ENCODE measurements at regions not wholly inside any gene's neighbourhood (a gene's known extent, or its start where the extent isn't known, plus 50 kb on each side); places are given as distances from the start of the nearest gene placed in this dataset.
"Not testable (repeated sequence)": the region's sequence is repeated elsewhere in the genome, so short reads cannot be mapped to it uniquely, and the experiment has no call there.

- H3K9ac ChIP-seq (replicated peaks in 1 of 4; ENCODE audit: extremely low read depth in 1 of 4, low read depth in 3 of 4, low read length in 3 of 4); H3K79me2 ChIP-seq (ENCODE audit: control insufficient read depth in 1 of 2, insufficient read depth in 2 of 2, low read length in 2 of 2); H3K79me1 ChIP-seq (ENCODE audit: low read depth, low read length); H3K4me2 ChIP-seq (ENCODE audit: insufficient read depth in 1 of 2, low read depth in 2 of 2, low read length in 2 of 2); H3K9me3 ChIP-seq (ENCODE audit: insufficient read depth in 2 of 2, low read depth in 1 of 2, low read length in 1 of 2); H3K18ac ChIP-seq (ENCODE audit: extremely low read depth, low read length); H4K5ac ChIP-seq (ENCODE audit: insufficient read length, low read depth, low read length); H3K4ac ChIP-seq (replicated peaks; ENCODE audit: insufficient read length, low read depth, low read length); H3K4me1 ChIP-seq (replicated peaks in 1 of 4; ENCODE audit: control insufficient read depth in 3 of 4, insufficient read depth in 4 of 4, low read length in 3 of 4); H2AK5ac ChIP-seq (ENCODE audit: low read depth, low read length); H3K56ac ChIP-seq (replicated peaks; ENCODE audit: insufficient read length, low read depth, low read length); H3K14ac ChIP-seq (ENCODE audit: insufficient read length); H3K27me3 ChIP-seq (replicated peaks in 1 of 4; ENCODE audit: control insufficient read depth in 3 of 4, extremely low read depth in 1 of 4, insufficient read depth in 3 of 4, low read length in 3 of 4); H3K23me2 ChIP-seq (ENCODE audit: low read depth, low read length); H3K4me3 ChIP-seq (ENCODE audit: extremely low read depth in 1 of 4, insufficient read depth in 2 of 4, low read depth in 3 of 4, low read length in 4 of 4); H4K20me1 ChIP-seq (replicated peaks in 1 of 2; ENCODE audit: control insufficient read depth in 1 of 2, insufficient read depth in 2 of 2, low read length in 2 of 2); H4K8ac ChIP-seq (ENCODE audit: extremely low read depth, insufficient read depth, low read length); H3K23ac ChIP-seq (ENCODE audit: insufficient read length); H2BK120ac ChIP-seq (replicated peaks; ENCODE audit: low read depth, low read length); H3K36me3 ChIP-seq (ENCODE audit: control insufficient read depth in 2 of 4, insufficient read depth in 4 of 4, low read length in 3 of 4); H2BK20ac ChIP-seq (ENCODE audit: low read length); H2AFZ ChIP-seq (ENCODE audit: low read length); POLR2A ChIA-PET (ENCODE audit: partially characterized antibody); FAIRE-seq; H3K27ac ChIP-seq (ENCODE audit: low read depth, low read length); H2BK5ac ChIP-seq (ENCODE audit: low read depth, low read length); CTCF ChIA-PET (ENCODE audit: partially characterized antibody); H4K91ac ChIP-seq (replicated peaks; ENCODE audit: insufficient read length, low read length); DNase-seq (ENCODE audit: low read depth in 1 of 2, low spot score in 2 of 2); H2BK15ac ChIP-seq (ENCODE audit: low read length): not testable (repeated sequence)
- H2BK12ac ChIP-seq (ENCODE audit: low read depth, low read length), result 0 out of 2 replicates have a peak overlapping the region, but pooled peaks have one; percentile 50
- 96% methylated on average over 9 of the region's 12 CpGs; no CpG with 5 or more reads in 1 of the 2 experiments for WGBS, 2 experiments (ENCODE audit: extremely low coverage in 1 of 2, insufficient coverage in 1 of 2, insufficient read length in 1 of 2, insufficient replicate concordance in 2 of 2, low coverage in 1 of 2, low lambda C conversion rate in 2 of 2, missing lambda C conversion rate in 1 of 2)
Measured at GRCh38 chr12:131294716-131295115, 341.0 kb downstream of the ADGRD1 start.

- H2BK120ac ChIP-seq (replicated peaks; ENCODE audit: low read depth, low read length); H4K5ac ChIP-seq (ENCODE audit: insufficient read length, low read depth, low read length); H3K9me3 ChIP-seq (ENCODE audit: insufficient read depth in 2 of 2, low read depth in 1 of 2, low read length in 1 of 2); DNase-seq (ENCODE audit: low read depth in 1 of 2, low spot score in 2 of 2); POLR2A ChIA-PET (ENCODE audit: partially characterized antibody); H3K14ac ChIP-seq (ENCODE audit: insufficient read length); H3K9ac ChIP-seq (replicated peaks in 1 of 4; ENCODE audit: extremely low read depth in 1 of 4, low read depth in 3 of 4, low read length in 3 of 4); H3K4me2 ChIP-seq (ENCODE audit: insufficient read depth in 1 of 2, low read depth in 2 of 2, low read length in 2 of 2); H2BK12ac ChIP-seq (ENCODE audit: low read depth, low read length); H4K20me1 ChIP-seq (replicated peaks in 1 of 2; ENCODE audit: control insufficient read depth in 1 of 2, insufficient read depth in 2 of 2, low read length in 2 of 2); H3K79me2 ChIP-seq (ENCODE audit: control insufficient read depth in 1 of 2, insufficient read depth in 2 of 2, low read length in 2 of 2); H3K27me3 ChIP-seq (replicated peaks in 1 of 4; ENCODE audit: control insufficient read depth in 3 of 4, extremely low read depth in 1 of 4, insufficient read depth in 3 of 4, low read length in 3 of 4); H3K18ac ChIP-seq (ENCODE audit: extremely low read depth, low read length); H3K4ac ChIP-seq (replicated peaks; ENCODE audit: insufficient read length, low read depth, low read length); H3K36me3 ChIP-seq (ENCODE audit: control insufficient read depth in 2 of 4, insufficient read depth in 4 of 4, low read length in 3 of 4); H2AFZ ChIP-seq (ENCODE audit: low read length); H3K79me1 ChIP-seq (ENCODE audit: low read depth, low read length); H3K4me3 ChIP-seq (ENCODE audit: extremely low read depth in 1 of 4, insufficient read depth in 2 of 4, low read depth in 3 of 4, low read length in 4 of 4); H4K91ac ChIP-seq (replicated peaks; ENCODE audit: insufficient read length, low read length); H2BK5ac ChIP-seq (ENCODE audit: low read depth, low read length); H4K8ac ChIP-seq (ENCODE audit: extremely low read depth, insufficient read depth, low read length); H2BK20ac ChIP-seq (ENCODE audit: low read length); CTCF ChIA-PET (ENCODE audit: partially characterized antibody); H3K23ac ChIP-seq (ENCODE audit: insufficient read length); FAIRE-seq; H2BK15ac ChIP-seq (ENCODE audit: low read length); H3K56ac ChIP-seq (replicated peaks; ENCODE audit: insufficient read length, low read depth, low read length); H3K27ac ChIP-seq (ENCODE audit: low read depth, low read length); H3K4me1 ChIP-seq (replicated peaks in 1 of 4; ENCODE audit: control insufficient read depth in 3 of 4, insufficient read depth in 4 of 4, low read length in 3 of 4); H3K23me2 ChIP-seq (ENCODE audit: low read depth, low read length); H2AK5ac ChIP-seq (ENCODE audit: low read depth, low read length): not testable (repeated sequence)
- 96% methylated on average over 5 of the region's 9 CpGs; no CpG with 5 or more reads in 1 of the 2 experiments for WGBS, 2 experiments (ENCODE audit: extremely low coverage in 1 of 2, insufficient coverage in 1 of 2, insufficient read length in 1 of 2, insufficient replicate concordance in 2 of 2, low coverage in 1 of 2, low lambda C conversion rate in 2 of 2, missing lambda C conversion rate in 1 of 2)
Measured at GRCh38 chr12:131295117-131295516, 341.4 kb downstream of the ADGRD1 start.

All from H1 (cell line).